GM23338 (cell line): ENCODE measurements at regions not wholly inside any gene's neighbourhood (a gene's known extent, or its start where the extent isn't known, plus 50 kb on each side); places are given as distances from the start of the nearest gene placed in this dataset.

Experiments
- ATAC-seq: fragments of 200-7000 bp; cut with Tn5 transposase; 3 replicates; pipeline ENCODE4 v1.9.1; 2020
- DNase-seq: peaks from one replicate; pipeline ENCODE4 v3.0.0-alpha.2; 2015; ENCODE audit warnings: low spot score
- H2AFZ ChIP-seq: fragments of 200-600 bp; sonication (generic); 2 replicates; pipeline ENCODE4 v1.8.0; 2016; ENCODE audit warnings: antibody characterized with exemption, mild to moderate bottlenecking, moderate library complexity
- H3F3A ChIP-seq: fragments of 200-600 bp; sonication (generic); replicated peaks from 2 replicates; pipeline ENCODE4 v1.8.0; 2017; ENCODE audit warnings: antibody characterized with exemption, mixed run types, low read depth
- H3K27ac ChIP-seq: fragments of 200-600 bp; sonication (generic); 2 replicates; pipeline ENCODE4 v1.6.1; 2016; ENCODE audit warnings: low read depth
- H3K27me3 ChIP-seq: fragments of 200-600 bp; sonication (generic); 2 replicates; pipeline ENCODE4 v1.8.0; 2016; ENCODE audit warnings: mild to moderate bottlenecking, mixed run types, moderate library complexity; ENCODE audit not compliant: insufficient read depth
- H3K36me3 ChIP-seq: fragments of 200-600 bp; sonication (generic); 2 replicates; pipeline ENCODE4 v1.8.0; 2016; ENCODE audit warnings: mild to moderate bottlenecking; ENCODE audit not compliant: insufficient read depth
- H3K4me1 ChIP-seq: fragments of 200-600 bp; sonication (generic); 2 replicates; pipeline ENCODE4 v1.8.0; 2016; ENCODE audit warnings: mild to moderate bottlenecking, moderate library complexity; ENCODE audit not compliant: insufficient read depth
- H3K4me2 ChIP-seq: fragments of 200-600 bp; sonication (generic); 2 replicates; pipeline ENCODE4 v1.7.1; 2017; ENCODE audit warnings: mixed run types
- H3K4me3 ChIP-seq: fragments of 200-600 bp; sonication (generic); 2 replicates; pipeline ENCODE4 v1.6.1; 2016; ENCODE audit warnings: mixed run types
- H3K79me2 ChIP-seq: fragments of 200-600 bp; sonication (generic); replicated peaks from 2 replicates; pipeline ENCODE4 v1.8.0; 2017; ENCODE audit warnings: mild to moderate bottlenecking; ENCODE audit not compliant: insufficient read depth
- H3K9me2 ChIP-seq: fragments of 200-600 bp; sonication (generic); 2 replicates; pipeline ENCODE4 v1.8.0; 2017; ENCODE audit not compliant: insufficient read depth
- H4K20me1 ChIP-seq: fragments of 200-600 bp; sonication (generic); replicated peaks from 2 replicates; pipeline ENCODE4 v1.8.0; 2017; ENCODE audit warnings: mild to moderate bottlenecking; ENCODE audit not compliant: insufficient read depth
- H3K27ac Mint-ChIP-seq: 2 replicates; pipeline ENCODE4 v1.8.0; 2020; ENCODE audit warnings: inconsistent platforms, mild to moderate bottlenecking, moderate library complexity, mixed read lengths
- H3K27me3 Mint-ChIP-seq: 3 replicates; pipeline ENCODE4 v1.8.0; 2022; ENCODE audit warnings: low read depth, mild to moderate bottlenecking, moderate library complexity, mixed read lengths, inconsistent platforms; ENCODE audit not compliant: insufficient read depth, poor library complexity
- H3K36me3 Mint-ChIP-seq: 3 replicates; pipeline ENCODE4 v1.8.0; 2021; ENCODE audit warnings: low read depth, mild to moderate bottlenecking, inconsistent platforms, moderate library complexity, mixed read lengths
- H3K4me1 Mint-ChIP-seq: 3 replicates; pipeline ENCODE4 v1.8.0; 2020; ENCODE audit warnings: mild to moderate bottlenecking, inconsistent platforms, mixed read lengths
- H3K4me3 Mint-ChIP-seq: 3 replicates; pipeline ENCODE4 v1.8.0; 2021; ENCODE audit warnings: moderate library complexity, mild to moderate bottlenecking, inconsistent platforms, mixed read lengths
- H3K9me3 Mint-ChIP-seq: 3 replicates; pipeline ENCODE4 v1.8.0; 2020; ENCODE audit warnings: moderate library complexity, mild to moderate bottlenecking, inconsistent platforms, mixed read lengths
- CREB1 ChIP-seq: fragments of 250-450 bp; sonication (Bioruptor Pico); IDR thresholded peaks from 2 replicates; pipeline ENCODE4 v1.5.0; 2020; ENCODE audit warnings: low read depth, mild to moderate bottlenecking, moderate library complexity
- CTCF ChIP-seq, 2 experiments: fragments of 200-600 bp in 1 of 2; sonication (generic) in 1 of 2; conservative IDR thresholded peaks; 2 replicates each; pipeline versions ENCODE4 v1.5.1 to v1.6.1; 2016 to 2017; ENCODE audit warnings: antibody characterized with exemption in 2 of 2, low read depth in 2 of 2, mild to moderate bottlenecking in 2 of 2, moderate library complexity in 1 of 2
- ETS1 ChIP-seq: IDR thresholded peaks from 2 replicates; pipeline ENCODE4 v1.6.1; 2016; ENCODE audit warnings: antibody characterized with exemption
- EZH2 ChIP-seq: fragments of 200-600 bp; sonication (generic); IDR thresholded peaks from one replicate; pipeline ENCODE4 v1.8.0; 2017; ENCODE audit warnings: antibody characterized with exemption, mild to moderate bottlenecking, low read depth; ENCODE audit not compliant: unreplicated experiment
- EZH2phosphoT487 ChIP-seq: fragments of 200-600 bp; sonication (generic); IDR thresholded peaks from one replicate; pipeline ENCODE4 v1.8.1; 2018; ENCODE audit warnings: antibody characterized with exemption; ENCODE audit not compliant: unreplicated experiment
- JUNB ChIP-seq: IDR thresholded peaks from one replicate; pipeline ENCODE4 v1.6.1; 2016; ENCODE audit warnings: antibody characterized with exemption; ENCODE audit not compliant: unreplicated experiment
- NANOG ChIP-seq: IDR thresholded peaks from 2 replicates; pipeline ENCODE4 v1.6.1; 2016; ENCODE audit warnings: antibody characterized with exemption, borderline replicate concordance
- POLR2AphosphoS5 ChIP-seq: IDR thresholded peaks from 2 replicates; pipeline ENCODE4 v1.6.1; 2016; ENCODE audit warnings: antibody characterized with exemption, low read depth
- REST ChIP-seq: IDR thresholded peaks from one replicate; pipeline ENCODE4 v1.6.1; 2018; ENCODE audit warnings: antibody characterized with exemption; ENCODE audit not compliant: unreplicated experiment
- STAT1 ChIP-seq: IDR thresholded peaks from one replicate; pipeline ENCODE4 v1.6.1; 2016; ENCODE audit warnings: antibody characterized with exemption; ENCODE audit not compliant: unreplicated experiment
- ZNF114 ChIP-seq: fragments of 250-450 bp; sonication (Bioruptor Pico); IDR thresholded peaks from 2 replicates; pipeline ENCODE4 v1.5.0; 2020; ENCODE audit warnings: mild to moderate bottlenecking, moderate library complexity
- ZNF331 ChIP-seq: fragments of 250-450 bp; sonication (Bioruptor Pico); IDR thresholded peaks from 2 replicates; pipeline ENCODE4 v1.5.0; 2020; ENCODE audit warnings: low read depth, mild to moderate bottlenecking, moderate library complexity
- ZNF462 ChIP-seq: fragments of 250-450 bp; sonication (Bioruptor Pico); IDR thresholded peaks from 2 replicates; pipeline ENCODE4 v1.5.0; 2020; ENCODE audit warnings: mild to moderate bottlenecking, moderate library complexity

GRCh38 chr15:93417631-93418030 lies 328.6 kb upstream of the RGMA start:
- Histone ChIP-seq H3K36me3 (no peaks in the 10 kb centered on the region), H3K79me2 (no peaks in the 10 kb centered on the region), H3K27me3 (no peaks in the 10 kb centered on the region), H3F3A (no peaks in the 10 kb centered on the region), H2AFZ (no peak overlapping the region), H3K9me2 (0 out of 2 replicates have a peak, but pooled peaks cover 6% of the 10 kb centered on the region), H3K27ac (no peak overlapping the region), H3K4me2 (no peak overlapping the region), H4K20me1 (no peaks in the 10 kb centered on the region), H3K4me3 (no peak overlapping the region), H3K4me1 (no peaks in the 10 kb centered on the region)
- TF ChIP-seq ZNF462 (CRISPR knock-in tag) (no peak), CREB1 (CRISPR knock-in tag) (no peak), ZNF331 (no peak), ZNF114 (CRISPR knock-in tag) (no peak), POLR2AphosphoS5 (no peak), EZH2phosphoT487 (no peak), EZH2 (no peak), JUNB (no peak), NANOG (no peak), CTCF (conservative IDR thresholded peaks at IDR 0.05; ENCODE audit: low read depth in 2 of 2) (no peak), ETS1 (no peak), STAT1 (no peak), REST (no peak)
- H3K4me3 Mint-ChIP-seq: no peak overlapping the region
- no peak overlapping the region for H3K27ac Mint-ChIP-seq
- no peaks in the 10 kb centered on the region for H3K4me1 Mint-ChIP-seq
- no peaks in the 10 kb centered on the region; the same call in 2 of the 3 replicates for H3K9me3 Mint-ChIP-seq
- no peaks in the 10 kb centered on the region for H3K36me3 Mint-ChIP-seq
- DNase-seq (no peak), ATAC-seq (no peak; the same call in 2 of the 3 replicates)
- peaks cover 8% of the 10 kb centered on the region for H3K27me3 Mint-ChIP-seq
